ENCODE measurements at regions not wholly inside any gene's neighbourhood (a gene's known extent, or its start where the extent isn't known, plus 50 kb on each side); places are given as distances from the start of the nearest gene placed in this dataset.

GRCh38 chr15:70319466-70319865 is 221.7 kb upstream of the TLE3 start (continued):
- TF ChIP-seq, protein P1, sequence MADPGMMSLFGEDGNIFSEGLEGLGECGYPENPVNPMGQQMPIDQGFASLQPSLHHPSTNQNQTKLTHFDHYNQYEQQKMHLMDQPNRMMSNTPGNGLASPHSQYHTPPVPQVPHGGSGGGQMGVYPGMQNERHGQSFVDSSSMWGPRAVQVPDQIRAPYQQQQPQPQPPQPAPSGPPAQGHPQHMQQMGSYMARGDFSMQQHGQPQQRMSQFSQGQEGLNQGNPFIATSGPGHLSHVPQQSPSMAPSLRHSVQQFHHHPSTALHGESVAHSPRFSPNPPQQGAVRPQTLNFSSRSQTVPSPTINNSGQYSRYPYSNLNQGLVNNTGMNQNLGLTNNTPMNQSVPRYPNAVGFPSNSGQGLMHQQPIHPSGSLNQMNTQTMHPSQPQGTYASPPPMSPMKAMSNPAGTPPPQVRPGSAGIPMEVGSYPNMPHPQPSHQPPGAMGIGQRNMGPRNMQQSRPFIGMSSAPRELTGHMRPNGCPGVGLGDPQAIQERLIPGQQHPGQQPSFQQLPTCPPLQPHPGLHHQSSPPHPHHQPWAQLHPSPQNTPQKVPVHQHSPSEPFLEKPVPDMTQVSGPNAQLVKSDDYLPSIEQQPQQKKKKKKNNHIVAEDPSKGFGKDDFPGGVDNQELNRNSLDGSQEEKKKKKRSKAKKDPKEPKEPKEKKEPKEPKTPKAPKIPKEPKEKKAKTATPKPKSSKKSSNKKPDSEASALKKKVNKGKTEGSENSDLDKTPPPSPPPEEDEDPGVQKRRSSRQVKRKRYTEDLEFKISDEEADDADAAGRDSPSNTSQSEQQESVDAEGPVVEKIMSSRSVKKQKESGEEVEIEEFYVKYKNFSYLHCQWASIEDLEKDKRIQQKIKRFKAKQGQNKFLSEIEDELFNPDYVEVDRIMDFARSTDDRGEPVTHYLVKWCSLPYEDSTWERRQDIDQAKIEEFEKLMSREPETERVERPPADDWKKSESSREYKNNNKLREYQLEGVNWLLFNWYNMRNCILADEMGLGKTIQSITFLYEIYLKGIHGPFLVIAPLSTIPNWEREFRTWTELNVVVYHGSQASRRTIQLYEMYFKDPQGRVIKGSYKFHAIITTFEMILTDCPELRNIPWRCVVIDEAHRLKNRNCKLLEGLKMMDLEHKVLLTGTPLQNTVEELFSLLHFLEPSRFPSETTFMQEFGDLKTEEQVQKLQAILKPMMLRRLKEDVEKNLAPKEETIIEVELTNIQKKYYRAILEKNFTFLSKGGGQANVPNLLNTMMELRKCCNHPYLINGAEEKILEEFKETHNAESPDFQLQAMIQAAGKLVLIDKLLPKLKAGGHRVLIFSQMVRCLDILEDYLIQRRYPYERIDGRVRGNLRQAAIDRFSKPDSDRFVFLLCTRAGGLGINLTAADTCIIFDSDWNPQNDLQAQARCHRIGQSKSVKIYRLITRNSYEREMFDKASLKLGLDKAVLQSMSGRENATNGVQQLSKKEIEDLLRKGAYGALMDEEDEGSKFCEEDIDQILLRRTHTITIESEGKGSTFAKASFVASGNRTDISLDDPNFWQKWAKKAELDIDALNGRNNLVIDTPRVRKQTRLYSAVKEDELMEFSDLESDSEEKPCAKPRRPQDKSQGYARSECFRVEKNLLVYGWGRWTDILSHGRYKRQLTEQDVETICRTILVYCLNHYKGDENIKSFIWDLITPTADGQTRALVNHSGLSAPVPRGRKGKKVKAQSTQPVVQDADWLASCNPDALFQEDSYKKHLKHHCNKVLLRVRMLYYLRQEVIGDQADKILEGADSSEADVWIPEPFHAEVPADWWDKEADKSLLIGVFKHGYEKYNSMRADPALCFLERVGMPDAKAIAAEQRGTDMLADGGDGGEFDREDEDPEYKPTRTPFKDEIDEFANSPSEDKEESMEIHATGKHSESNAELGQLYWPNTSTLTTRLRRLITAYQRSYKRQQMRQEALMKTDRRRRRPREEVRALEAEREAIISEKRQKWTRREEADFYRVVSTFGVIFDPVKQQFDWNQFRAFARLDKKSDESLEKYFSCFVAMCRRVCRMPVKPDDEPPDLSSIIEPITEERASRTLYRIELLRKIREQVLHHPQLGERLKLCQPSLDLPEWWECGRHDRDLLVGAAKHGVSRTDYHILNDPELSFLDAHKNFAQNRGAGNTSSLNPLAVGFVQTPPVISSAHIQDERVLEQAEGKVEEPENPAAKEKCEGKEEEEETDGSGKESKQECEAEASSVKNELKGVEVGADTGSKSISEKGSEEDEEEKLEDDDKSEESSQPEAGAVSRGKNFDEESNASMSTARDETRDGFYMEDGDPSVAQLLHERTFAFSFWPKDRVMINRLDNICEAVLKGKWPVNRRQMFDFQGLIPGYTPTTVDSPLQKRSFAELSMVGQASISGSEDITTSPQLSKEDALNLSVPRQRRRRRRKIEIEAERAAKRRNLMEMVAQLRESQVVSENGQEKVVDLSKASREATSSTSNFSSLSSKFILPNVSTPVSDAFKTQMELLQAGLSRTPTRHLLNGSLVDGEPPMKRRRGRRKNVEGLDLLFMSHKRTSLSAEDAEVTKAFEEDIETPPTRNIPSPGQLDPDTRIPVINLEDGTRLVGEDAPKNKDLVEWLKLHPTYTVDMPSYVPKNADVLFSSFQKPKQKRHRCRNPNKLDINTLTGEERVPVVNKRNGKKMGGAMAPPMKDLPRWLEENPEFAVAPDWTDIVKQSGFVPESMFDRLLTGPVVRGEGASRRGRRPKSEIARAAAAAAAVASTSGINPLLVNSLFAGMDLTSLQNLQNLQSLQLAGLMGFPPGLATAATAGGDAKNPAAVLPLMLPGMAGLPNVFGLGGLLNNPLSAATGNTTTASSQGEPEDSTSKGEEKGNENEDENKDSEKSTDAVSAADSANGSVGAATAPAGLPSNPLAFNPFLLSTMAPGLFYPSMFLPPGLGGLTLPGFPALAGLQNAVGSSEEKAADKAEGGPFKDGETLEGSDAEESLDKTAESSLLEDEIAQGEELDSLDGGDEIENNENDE (IDR thresholded peaks at IDR 0.05; ENCODE audit: insufficient replicate concordance, low read length) = no peak
- TF ChIP-seq RFX5 (IDR thresholded peaks at IDR 0.05; ENCODE audit: borderline replicate concordance, low read depth, low read length) (no peak), SUZ12 (IDR thresholded peaks at IDR 0.05; ENCODE audit: low read length) (no peak), SIRT6 (IDR thresholded peaks at IDR 0.05; ENCODE audit: low read length) (no peak), BACH1 (IDR thresholded peaks at IDR 0.05; ENCODE audit: low read length) (no peak), E2F6 (IDR thresholded peaks at IDR 0.05) (no peak), HDAC2 (IDR thresholded peaks at IDR 0.05; ENCODE audit: borderline replicate concordance in 1 of 2, low read depth in 2 of 2, low read length in 2 of 2) (no peak), BRCA1 (IDR thresholded peaks at IDR 0.05; ENCODE audit: low read depth, low read length) (no peak)
- TF ChIP-seq, protein P2, sequence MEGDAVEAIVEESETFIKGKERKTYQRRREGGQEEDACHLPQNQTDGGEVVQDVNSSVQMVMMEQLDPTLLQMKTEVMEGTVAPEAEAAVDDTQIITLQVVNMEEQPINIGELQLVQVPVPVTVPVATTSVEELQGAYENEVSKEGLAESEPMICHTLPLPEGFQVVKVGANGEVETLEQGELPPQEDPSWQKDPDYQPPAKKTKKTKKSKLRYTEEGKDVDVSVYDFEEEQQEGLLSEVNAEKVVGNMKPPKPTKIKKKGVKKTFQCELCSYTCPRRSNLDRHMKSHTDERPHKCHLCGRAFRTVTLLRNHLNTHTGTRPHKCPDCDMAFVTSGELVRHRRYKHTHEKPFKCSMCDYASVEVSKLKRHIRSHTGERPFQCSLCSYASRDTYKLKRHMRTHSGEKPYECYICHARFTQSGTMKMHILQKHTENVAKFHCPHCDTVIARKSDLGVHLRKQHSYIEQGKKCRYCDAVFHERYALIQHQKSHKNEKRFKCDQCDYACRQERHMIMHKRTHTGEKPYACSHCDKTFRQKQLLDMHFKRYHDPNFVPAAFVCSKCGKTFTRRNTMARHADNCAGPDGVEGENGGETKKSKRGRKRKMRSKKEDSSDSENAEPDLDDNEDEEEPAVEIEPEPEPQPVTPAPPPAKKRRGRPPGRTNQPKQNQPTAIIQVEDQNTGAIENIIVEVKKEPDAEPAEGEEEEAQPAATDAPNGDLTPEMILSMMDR (IDR thresholded peaks at IDR 0.05; ENCODE audit: control extremely low read depth in 1 of 3, insufficient read depth in 1 of 3, low read depth in 1 of 3, low read length in 3 of 3) = no peak

All from H1 (cell line).